ENCODE measurements at regions not wholly inside any gene's neighbourhood (a gene's known extent, or its start where the extent isn't known, plus 50 kb on each side); places are given as distances from the start of the nearest gene placed in this dataset.
"Not testable (repeated sequence)": the region's sequence is repeated elsewhere in the genome, so short reads cannot be mapped to it uniquely, and the experiment has no call there.

- DNase-seq (ENCODE audit: low spot score), result no peak
Measured at GRCh38 chr6:84581494-84582259, 182.7 kb downstream of the TBX18 start.

GRCh38 chr6:84579404-84579803 is 185.0 kb downstream of the TBX18 start:
- DNase-seq (ENCODE audit: low spot score), result no peak

GRCh38 chr6:84576029-84576428 is 188.4 kb downstream of the TBX18 start:
- no peak for DNase-seq (ENCODE audit: low spot score)

- no peak for DNase-seq (ENCODE audit: low spot score)
Measured at GRCh38 chr6:84575264-84575663, 189.1 kb downstream of the TBX18 start.

- no peak for DNase-seq (ENCODE audit: low spot score)
Measured at GRCh38 chr6:84569882-84570281, 194.5 kb downstream of the TBX18 start.

GRCh38 chr6:84568971-84569370 is 195.4 kb downstream of the TBX18 start:
- peak; percentile 36 for DNase-seq (ENCODE audit: low spot score)

GRCh38 chr6:84565718-84566117 is 198.7 kb downstream of the TBX18 start:
- DNase-seq (ENCODE audit: low spot score), result not testable (repeated sequence)

- DNase-seq (ENCODE audit: low spot score), result no peak
Measured at GRCh38 chr6:84560436-84561390, 203.7 kb downstream of the TBX18 start.

- no peak for DNase-seq (ENCODE audit: low spot score)
Measured at GRCh38 chr6:84556541-84557335, 207.7 kb downstream of the TBX18 start.

- DNase-seq (ENCODE audit: low spot score), result no peak
Measured at GRCh38 chr6:84554706-84555105, 209.7 kb downstream of the TBX18 start.

GRCh38 chr6:84554074-84554473 is 210.3 kb downstream of the TBX18 start:
- no peak for DNase-seq (ENCODE audit: low spot score)

- no peak for DNase-seq (ENCODE audit: low spot score)
Measured at GRCh38 chr6:84553527-84553926, 210.9 kb downstream of the TBX18 start.

- DNase-seq (ENCODE audit: low spot score), result no peak
Measured at GRCh38 chr6:84551797-84552196, 212.6 kb downstream of the TBX18 start.

- DNase-seq (ENCODE audit: low spot score), result no peak
Measured at GRCh38 chr6:84549917-84550316, 214.5 kb downstream of the TBX18 start.

- DNase-seq (ENCODE audit: low spot score), result peak; percentile 42
Measured at GRCh38 chr6:84547341-84547801, 217.0 kb downstream of the TBX18 start.

GRCh38 chr6:84546427-84546914 is 217.9 kb downstream of the TBX18 start:
- DNase-seq (ENCODE audit: low spot score), result no peak

GRCh38 chr6:84539122-84539856 is 225.1 kb downstream of the TBX18 start:
- no peak for DNase-seq (ENCODE audit: low spot score)

GRCh38 chr6:84536885-84537638 is 227.3 kb downstream of the TBX18 start:
- no peak for DNase-seq (ENCODE audit: low spot score)

GRCh38 chr6:84528201-84528600 is 236.2 kb downstream of the TBX18 start:
- DNase-seq (ENCODE audit: low spot score), result no peak

- DNase-seq (ENCODE audit: low spot score), result no peak
Measured at GRCh38 chr6:84526631-84527030, 237.8 kb downstream of the TBX18 start.
